ENCODE measurements at regions not wholly inside any gene's neighbourhood (a gene's known extent, or its start where the extent isn't known, plus 50 kb on each side); places are given as distances from the start of the nearest gene placed in this dataset.

DNA sequence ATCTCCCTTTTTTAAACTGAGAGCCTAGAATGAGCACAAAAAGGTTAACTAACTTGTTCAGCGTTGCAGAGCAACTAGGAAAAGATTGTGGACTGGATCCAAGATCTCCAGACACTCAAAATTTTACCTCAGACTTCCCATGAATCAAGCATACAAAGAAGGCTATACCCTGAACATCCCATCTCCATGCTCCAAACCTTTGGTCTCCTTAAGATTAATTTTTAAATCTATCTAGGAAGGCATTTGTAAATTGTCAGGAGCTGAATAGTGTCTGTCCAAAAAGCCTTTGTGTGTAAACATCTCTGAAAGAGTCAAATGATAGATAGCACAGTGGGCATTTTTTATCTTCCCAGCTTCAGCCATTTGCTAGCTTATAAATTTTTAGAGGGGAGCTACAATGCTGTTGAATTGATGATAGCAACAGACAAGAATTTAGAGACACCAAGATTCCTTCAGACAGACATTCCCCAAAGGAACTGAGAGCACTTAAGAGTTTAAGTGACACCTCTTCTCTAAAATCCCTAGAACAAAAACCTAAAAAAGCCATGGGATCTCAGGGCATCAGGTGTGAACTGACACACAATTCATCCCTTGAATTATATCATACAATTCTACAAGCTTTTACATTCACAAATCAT is 480.8 kb upstream of the FAM241A start:
- Histone ChIP-seq H3K27me3 (ENCODE audit: insufficient read depth, low read depth, low read length) (no peaks in the 10 kb centered on the region), H3K9me3 (ENCODE audit: low read length) (no peaks in the 10 kb centered on the region), H2AFZ (ENCODE audit: low read depth, low read length) (no peak overlapping the region), H3K9me2 (ENCODE audit: insufficient read depth, low read length) (no peaks in the 10 kb centered on the region), H3K4me2 (ENCODE audit: low read length) (no peak overlapping the region), H3F3A (ENCODE audit: insufficient read depth, low read length, poor library complexity, severe bottlenecking) (no peaks in the 10 kb centered on the region), H3K36me3 (ENCODE audit: insufficient read depth, low read length) (no peaks in the 10 kb centered on the region), H3K4me3 (ENCODE audit: low read length) (no peak overlapping the region), H3K9ac (ENCODE audit: low read length) (no peak overlapping the region), H3K79me2 (replicated peaks; ENCODE audit: insufficient read depth, low read length) (no peaks in the 10 kb centered on the region), H4K20me1 (ENCODE audit: insufficient read depth) (no peaks in the 10 kb centered on the region), H3K27ac (ENCODE audit: low read length) (no peak overlapping the region)
- TF ChIP-seq REST (IDR thresholded peaks at IDR 0.05; ENCODE audit: borderline replicate concordance): no peak
- TF ChIP-seq TAF1 (IDR thresholded peaks at IDR 0.05; ENCODE audit: low read depth): no peak
- TF ChIP-seq EP300 (conservative IDR thresholded peaks at IDR 0.05; ENCODE audit: poor library complexity, severe bottlenecking): no peak
- TF ChIP-seq MXI1 (conservative IDR thresholded peaks at IDR 0.05; ENCODE audit: poor library complexity, severe bottlenecking): no peak
- TF ChIP-seq POLR2AphosphoS5 (IDR thresholded peaks at IDR 0.05): no peak
- no peak for TF ChIP-seq EZH2 (IDR thresholded peaks at IDR 0.05; ENCODE audit: borderline replicate concordance, insufficient read depth, low read length, poor library complexity, severe bottlenecking)
- no peak for TF ChIP-seq RAD21 (conservative IDR thresholded peaks at IDR 0.05)
- TF ChIP-seq SMC3 (conservative IDR thresholded peaks at IDR 0.05; ENCODE audit: poor library complexity): no peak
- TF ChIP-seq CTCF (IDR thresholded peaks at IDR 0.05; ENCODE audit: poor library complexity, severe bottlenecking): no peak

- Histone ChIP-seq H3K4me2 (ENCODE audit: low read length) (no peak overlapping the region), H3K9me3 (ENCODE audit: low read length) (no peaks in the 10 kb centered on the region), H3K27ac (ENCODE audit: low read length) (no peak overlapping the region), H3F3A (ENCODE audit: insufficient read depth, low read length, poor library complexity, severe bottlenecking) (no peaks in the 10 kb centered on the region), H3K36me3 (ENCODE audit: insufficient read depth, low read length) (no peaks in the 10 kb centered on the region), H4K20me1 (ENCODE audit: insufficient read depth) (no peaks in the 10 kb centered on the region), H3K9me2 (ENCODE audit: insufficient read depth, low read length) (no peaks in the 10 kb centered on the region), H3K9ac (ENCODE audit: low read length) (no peak overlapping the region), H2AFZ (ENCODE audit: low read depth, low read length) (no peak overlapping the region), H3K4me3 (ENCODE audit: low read length) (no peak overlapping the region), H3K79me2 (replicated peaks; ENCODE audit: insufficient read depth, low read length) (no peaks in the 10 kb centered on the region), H3K27me3 (ENCODE audit: insufficient read depth, low read depth, low read length) (no peaks in the 10 kb centered on the region)
- TF ChIP-seq SMC3 (conservative IDR thresholded peaks at IDR 0.05; ENCODE audit: poor library complexity): no peak
- no peak for TF ChIP-seq POLR2AphosphoS5 (IDR thresholded peaks at IDR 0.05)
- no peak for TF ChIP-seq TAF1 (IDR thresholded peaks at IDR 0.05; ENCODE audit: low read depth)
- no peak for TF ChIP-seq EP300 (conservative IDR thresholded peaks at IDR 0.05; ENCODE audit: poor library complexity, severe bottlenecking)
- no peak for TF ChIP-seq REST (IDR thresholded peaks at IDR 0.05; ENCODE audit: borderline replicate concordance)
- TF ChIP-seq CTCF (IDR thresholded peaks at IDR 0.05; ENCODE audit: poor library complexity, severe bottlenecking): no peak
- TF ChIP-seq EZH2 (IDR thresholded peaks at IDR 0.05; ENCODE audit: borderline replicate concordance, insufficient read depth, low read length, poor library complexity, severe bottlenecking): no peak
- TF ChIP-seq RAD21 (conservative IDR thresholded peaks at IDR 0.05): no peak
- no peak for TF ChIP-seq MXI1 (conservative IDR thresholded peaks at IDR 0.05; ENCODE audit: poor library complexity, severe bottlenecking)
Observed at GRCh38 chr4:111666826-111667360, 478.4 kb upstream of the FAM241A start.
